HG03565 (cell line): ENCODE measurements at regions not wholly inside any gene's neighbourhood (a gene's known extent, or its start where the extent isn't known, plus 50 kb on each side); places are given as distances from the start of the nearest gene placed in this dataset.

Source experiments
- ATAC-seq: cut with Tn5 transposase; IDR thresholded peaks from one replicate; pipeline ENCODE4 v1.9.1; 2021; ENCODE audit warnings: mild to moderate bottlenecking, moderate library complexity; ENCODE audit not compliant: unreplicated experiment

- ATAC-seq = no peak
Measured at GRCh38 chr7:124432009-124432578, 333.5 kb downstream of the GPR37 start.

GRCh38 chr7:124429923-124430322 is 335.7 kb downstream of the GPR37 start:
- ATAC-seq = no peak

- no peak for ATAC-seq
Measured at GRCh38 chr7:124428781-124429180, 336.8 kb downstream of the GPR37 start.

- no peak for ATAC-seq
Measured at GRCh38 chr7:124426621-124427020, 339.0 kb downstream of the GPR37 start.

GRCh38 chr7:124423863-124424262 is 341.7 kb downstream of the GPR37 start:
- ATAC-seq = no peak

GRCh38 chr7:124422081-124422480 is 343.5 kb downstream of the GPR37 start:
- ATAC-seq = no peak

GRCh38 chr7:124420367-124420766 is 345.2 kb downstream of the GPR37 start:
- no peak for ATAC-seq

GRCh38 chr7:124413029-124413428 is 352.6 kb downstream of the GPR37 start:
- peak; percentile 50 for ATAC-seq

GRCh38 chr7:124412531-124412930 is 353.1 kb downstream of the GPR37 start:
- ATAC-seq = peak; percentile 15

GRCh38 chr7:124411796-124412195 is 353.8 kb downstream of the GPR37 start:
- ATAC-seq = no peak

GRCh38 chr7:124403587-124403986 is 362.0 kb downstream of the GPR37 start:
- no peak for ATAC-seq

GRCh38 chr7:124403112-124403511 is 362.5 kb downstream of the GPR37 start:
- no peak for ATAC-seq

- ATAC-seq = peak; percentile 61
Measured at GRCh38 chr7:124399941-124400340, 365.7 kb downstream of the GPR37 start.

GRCh38 chr7:124398937-124399552 is 366.2 kb upstream of the TMEM229A start:
- no peak for ATAC-seq

GRCh38 chr7:124397134-124397533 is 364.3 kb upstream of the TMEM229A start:
- no peak for ATAC-seq

GRCh38 chr7:124390301-124390700 is 357.4 kb upstream of the TMEM229A start:
- no peak for ATAC-seq

GRCh38 chr7:124388751-124389150 is 355.9 kb upstream of the TMEM229A start:
- no peak for ATAC-seq

- no peak for ATAC-seq
Measured at GRCh38 chr7:124387056-124387455, 354.2 kb upstream of the TMEM229A start.

GRCh38 chr7:124379296-124379695 is 346.4 kb upstream of the TMEM229A start:
- no peak for ATAC-seq

- ATAC-seq = no peak
Measured at GRCh38 chr7:124376111-124376510, 343.2 kb upstream of the TMEM229A start.

- ATAC-seq = no peak
Measured at GRCh38 chr7:124375391-124375790, 342.5 kb upstream of the TMEM229A start.

- ATAC-seq = no peak
Measured at GRCh38 chr7:124369310-124369709, 336.4 kb upstream of the TMEM229A start.

GRCh38 chr7:124366118-124366517 is 333.3 kb upstream of the TMEM229A start:
- no peak for ATAC-seq
